ENCODE measurements at regions not wholly inside any gene's neighbourhood (a gene's known extent, or its start where the extent isn't known, plus 50 kb on each side); places are given as distances from the start of the nearest gene placed in this dataset.

GRCh38 chr6:10140136-10140535 is 274.7 kb downstream of the TFAP2A start:
- H3K27me3 ChIP-seq (ENCODE audit: insufficient read depth, low read length) = no peaks in the 10 kb centered on the region
- TF ChIP-seq POLR2A (IDR thresholded peaks at IDR 0.05; ENCODE audit: borderline replicate concordance, extremely low read depth, insufficient read depth, insufficient read length) = no peak
- TF ChIP-seq MAX (IDR thresholded peaks at IDR 0.05) = no peak
- no peak for TF ChIP-seq JUND (IDR thresholded peaks at IDR 0.05)
- TF ChIP-seq SIN3A (IDR thresholded peaks at IDR 0.05; ENCODE audit: low read depth) = no peak
- no peak for TF ChIP-seq EZH2phosphoT487 (IDR thresholded peaks at IDR 0.05; ENCODE audit: borderline replicate concordance)
- TF ChIP-seq CTCF (IDR thresholded peaks at IDR 0.05 in 2 of 3, conservative IDR thresholded peaks at IDR 0.05 in 1 of 3; ENCODE audit: borderline replicate concordance in 1 of 3, insufficient read depth in 1 of 3, low read depth in 2 of 3, low read length in 2 of 3) = no peak
- TF ChIP-seq RAD21 (IDR thresholded peaks at IDR 0.05; ENCODE audit: low read depth) = no peak
- TF ChIP-seq ELF1 (IDR thresholded peaks at IDR 0.05; ENCODE audit: borderline replicate concordance, low read depth) = no peak
- no peak for TF ChIP-seq FOSL1 (IDR thresholded peaks at IDR 0.05; ENCODE audit: low read depth)
- no peak for TF ChIP-seq EGR1 (IDR thresholded peaks at IDR 0.05; ENCODE audit: low read depth)
- no peak for TF ChIP-seq CBX3 (IDR thresholded peaks at IDR 0.05; ENCODE audit: low read depth)
- TF ChIP-seq SP1 (IDR thresholded peaks at IDR 0.05; ENCODE audit: low read depth) = no peak
- no peak for TF ChIP-seq TCF7L2 (IDR thresholded peaks at IDR 0.05; ENCODE audit: borderline replicate concordance, extremely low read depth, insufficient read depth, insufficient read length)
- no peak for TF ChIP-seq ZBTB33 (IDR thresholded peaks at IDR 0.05; ENCODE audit: extremely low read depth, insufficient replicate concordance, low read length)
- TF ChIP-seq EZH2 (IDR thresholded peaks at IDR 0.05) = no peak
- TF ChIP-seq YY1 (IDR thresholded peaks at IDR 0.05; ENCODE audit: extremely low read depth, insufficient replicate concordance, low read depth, low read length) = no peak
- no peak for TF ChIP-seq POLR2AphosphoS5 (IDR thresholded peaks at IDR 0.05; ENCODE audit: low read depth, low read length)
- H3K9ac ChIP-seq (ENCODE audit: low read length) = no peak overlapping the region
- no peak overlapping the region for H3K27ac ChIP-seq (ENCODE audit: low read depth, low read length)
- H2AFZ ChIP-seq (ENCODE audit: low read depth, low read length, poor library complexity, severe bottlenecking) = no peak overlapping the region
- H4K20me1 ChIP-seq (ENCODE audit: insufficient read depth) = no peaks in the 10 kb centered on the region
- H3K79me2 ChIP-seq (ENCODE audit: insufficient read depth, low read length) = no peaks in the 10 kb centered on the region
- no peaks in the 10 kb centered on the region for H3K36me3 ChIP-seq (ENCODE audit: control insufficient read depth in 1 of 2, insufficient read depth in 2 of 2, low read length in 2 of 2)
- ChIA-PET POLR2A (no interaction called here), RAD21 (ENCODE audit: low non-redundant PET in 1 of 2, low total read pairs in 2 of 2, uncharacterized antibody in 2 of 2, unreplicated experiment in 2 of 2) (no interaction called here), CTCF (no interaction called here)
- no peak overlapping the region for H3K4me2 ChIP-seq (ENCODE audit: low read length)
- DNase-seq (ENCODE audit: low read depth, low spot score) (no peak), ATAC-seq (no peak)
- BruUV-seq (replicated peaks) = no TSS peak
- intact Hi-C loops (cut with micrococcal nuclease) = no loop called here
- no peaks in the 10 kb centered on the region for H3K9me3 ChIP-seq (ENCODE audit: control insufficient read depth in 1 of 2, insufficient read depth in 1 of 2, low read depth in 1 of 2, low read length in 2 of 2)
- H3K4me3 ChIP-seq (replicated peaks in 1 of 2; ENCODE audit: low read depth in 1 of 2, low read length in 2 of 2) = no peak overlapping the region
- H3K4me1 ChIP-seq (ENCODE audit: control insufficient read depth in 1 of 2, insufficient read depth in 2 of 2, low read length in 2 of 2) = no peaks in the 10 kb centered on the region
- no peaks in the 10 kb centered on the region for H3K9me2 ChIP-seq (ENCODE audit: insufficient read depth)
